IMR-90 (cell line): ENCODE measurements at regions not wholly inside any gene's neighbourhood (a gene's known extent, or its start where the extent isn't known, plus 50 kb on each side); places are given as distances from the start of the nearest gene placed in this dataset.

Experiments
- ATAC-seq: fragments of 200-7000 bp; cut with Tn5 transposase; 2 replicates; pipeline ENCODE4 v1.9.1; 2020; ENCODE audit warnings: low read depth, mild to moderate bottlenecking, moderate library complexity
- BruUV-seq: library from RNA; stranded (reverse); fragments of 400-500 nt; replicated peaks from 2 replicates; lab custom pipeline; 2021; lab: Mats Ljungman, UMichigan
- CTCF ChIA-PET: fragments of 300-600 bp; formaldehyde crosslinking; extraction: SDS; loops from one replicate; lab custom pipeline; 2021; ENCODE audit warnings: antibody characterized with exemption; lab: Yijun Ruan, JAX
- POLR2A ChIA-PET: fragments of 300-600 bp; sonication (Branson Sonifier 250); formaldehyde crosslinking; loops from one replicate; lab custom pipeline; 2022; ENCODE audit warnings: antibody characterized with exemption; ENCODE audit not compliant: unreplicated experiment; lab: Charles Lee
- DNase-seq: peaks from one replicate; pipeline ENCODE4 v3.0.0; 2013
- H2AFZ ChIP-seq: replicated peaks from 2 replicates; pipeline ENCODE3; 2013; ENCODE audit warnings: low read length, mild to moderate bottlenecking; ENCODE audit not compliant: poor library complexity
- H2AK5ac ChIP-seq: 2 replicates; pipeline ENCODE4 v1.6.1; 2013; ENCODE audit warnings: low read depth, low read length, inconsistent platforms
- H2AK9ac ChIP-seq: replicated peaks from 2 replicates; pipeline ENCODE3; 2013; ENCODE audit warnings: mild to moderate bottlenecking, low read depth, low read length, moderate library complexity; ENCODE audit not compliant: poor library complexity
- H2BK120ac ChIP-seq: 2 replicates; pipeline ENCODE4 v1.6.1; 2013; ENCODE audit warnings: low read depth, low read length, inconsistent platforms
- H2BK15ac ChIP-seq: 3 replicates; pipeline ENCODE4 v1.6.1; 2013; ENCODE audit warnings: low read depth, low read length, inconsistent platforms
- H2BK20ac ChIP-seq: 2 replicates; pipeline ENCODE4 v1.6.1; 2013; ENCODE audit warnings: low read depth, mild to moderate bottlenecking, inconsistent platforms, low read length, moderate library complexity
- H2BK5ac ChIP-seq: 2 replicates; pipeline ENCODE4 v1.6.1; 2013; ENCODE audit warnings: mild to moderate bottlenecking, low read depth, low read length, inconsistent platforms; ENCODE audit not compliant: poor library complexity, severe bottlenecking
- H3K14ac ChIP-seq: replicated peaks from 2 replicates; pipeline ENCODE4 v1.6.1; 2013; ENCODE audit warnings: low read depth, low read length, inconsistent platforms
- H3K18ac ChIP-seq: 2 replicates; pipeline ENCODE4 v1.6.1; 2013; ENCODE audit warnings: low read depth, low read length, control low read depth
- H3K23ac ChIP-seq: 2 replicates; pipeline ENCODE4 v1.6.1; 2013; ENCODE audit warnings: low read depth, low read length, inconsistent platforms
- H3K27ac ChIP-seq: 2 replicates; pipeline ENCODE4 v1.5.1; 2013; ENCODE audit warnings: mild to moderate bottlenecking, control low read depth, low read length; ENCODE audit not compliant: insufficient read depth
- H3K27me3 ChIP-seq: 2 replicates; pipeline ENCODE4 v1.6.1; 2013; ENCODE audit warnings: low read length; ENCODE audit not compliant: control insufficient read depth, insufficient read depth
- H3K36me3 ChIP-seq: 2 replicates; pipeline ENCODE4 v1.6.1; 2013; ENCODE audit warnings: low read length, mixed read lengths; ENCODE audit not compliant: control insufficient read depth, insufficient read depth
- H3K4ac ChIP-seq: 2 replicates; pipeline ENCODE4 v1.6.1; 2013; ENCODE audit warnings: low read depth, low read length, inconsistent platforms
- H3K4me1 ChIP-seq: 2 replicates; pipeline ENCODE4 v1.6.1; 2013; ENCODE audit warnings: low read length, mixed read lengths; ENCODE audit not compliant: control insufficient read depth, insufficient read depth
- H3K4me2 ChIP-seq: 2 replicates; pipeline ENCODE4 v1.6.1; 2013; ENCODE audit warnings: low read depth, mild to moderate bottlenecking, control low read depth, low read length, moderate library complexity
- H3K4me3 ChIP-seq: 2 replicates; pipeline ENCODE4 v1.5.1; 2013; ENCODE audit warnings: low read depth, mild to moderate bottlenecking, control low read depth, low read length, moderate library complexity; ENCODE audit not compliant: insufficient read depth
- H3K56ac ChIP-seq: 2 replicates; pipeline ENCODE4 v1.6.1; 2013; ENCODE audit warnings: low read length, inconsistent platforms; ENCODE audit not compliant: insufficient read depth; ENCODE audit errors: extremely low read depth
- H3K79me1 ChIP-seq, 2 experiments: 2 replicates each; pipeline ENCODE4 v1.6.1; 2013; ENCODE audit warnings: low read length in 2 of 2, inconsistent platforms in 1 of 2, low read depth in 1 of 2
- H3K9ac ChIP-seq: 2 replicates; pipeline ENCODE4 v1.6.1; 2013; ENCODE audit warnings: low read depth, low read length, control low read depth
- H3K9me1 ChIP-seq: 2 replicates; pipeline ENCODE4 v1.6.1; 2013; ENCODE audit warnings: low read length, inconsistent platforms; ENCODE audit not compliant: insufficient read depth
- H3K9me3 ChIP-seq: 2 replicates; pipeline ENCODE4 v1.6.1; 2013; ENCODE audit warnings: low read length; ENCODE audit not compliant: control insufficient read depth, insufficient read depth
- H4K20me1 ChIP-seq: 2 replicates; pipeline ENCODE4 v1.6.1; 2013; ENCODE audit warnings: low read length, inconsistent platforms; ENCODE audit not compliant: insufficient read depth
- H4K5ac ChIP-seq: 2 replicates; pipeline ENCODE4 v1.6.1; 2013; ENCODE audit warnings: mild to moderate bottlenecking, low read depth, low read length, control low read depth
- H4K8ac ChIP-seq, 2 experiments: 2 replicates each; pipeline ENCODE4 v1.6.1; 2013; ENCODE audit warnings: low read depth in 2 of 2, low read length in 2 of 2, control low read depth in 1 of 2, inconsistent platforms in 1 of 2
- H4K91ac ChIP-seq: 2 replicates; pipeline ENCODE4 v1.6.1; 2013; ENCODE audit warnings: low read depth, low read length, inconsistent platforms; ENCODE audit not compliant: insufficient read depth
- FOS ChIP-seq: fragments of 150-350 bp; IDR thresholded peaks from 2 replicates; pipeline ENCODE4 v1.6.1; 2016; ENCODE audit warnings: low read depth, low read length
- MAZ ChIP-seq: IDR thresholded peaks from 2 replicates; pipeline ENCODE4 v1.6.1; 2012; ENCODE audit warnings: low read depth, mild to moderate bottlenecking, low read length, improper control_type of control experiment, moderate library complexity, borderline replicate concordance
- MXI1 ChIP-seq: IDR thresholded peaks from 2 replicates; pipeline ENCODE4 v1.6.1; 2012; ENCODE audit warnings: low read depth, mild to moderate bottlenecking, low read length, moderate library complexity, borderline replicate concordance
- RCOR1 ChIP-seq: IDR thresholded peaks from 2 replicates; pipeline ENCODE4 v1.6.1; 2012; ENCODE audit warnings: mild to moderate bottlenecking, low read length, improper control_type of control experiment; ENCODE audit not compliant: insufficient replicate concordance
- SMC3 ChIP-seq: fragments of 150-350 bp; IDR thresholded peaks from 2 replicates; pipeline ENCODE4 v1.6.1; 2016; ENCODE audit warnings: low read depth, mild to moderate bottlenecking, antibody characterized with exemption, low read length, moderate library complexity
- WGBS, 2 experiments: methylation state at CpG; one replicate each; pipeline versions ENCODE4 v1.1.5 to v1.1.7; 2013; ENCODE audit warnings: missing lambda C conversion rate in 2 of 2; ENCODE audit not compliant: insufficient read length in 1 of 2; ENCODE audit errors: extremely low coverage in 2 of 2; 5-methylcytosine and 5-hydroxymethylcytosine counted together
- dilution Hi-C: fragments of 300-500 bp; cut with HindIII; formaldehyde crosslinking; loops from one replicate; pipeline ENCODE4 v1.14.3; 2018; ENCODE audit warnings: low sequenced_read_pairs; ENCODE audit not compliant: unreplicated experiment
- in situ Hi-C: fragments of 300-500 bp; cut with MboI; formaldehyde crosslinking; loops from 3 replicates; pipeline ENCODE4 v1.14.3; 2019; ENCODE audit warnings: low sequenced_read_pairs, inconsistent platforms, mixed read lengths
- intact Hi-C: fragments of 100-400 bp; cut with micrococcal nuclease; formaldehyde crosslinking; loops from 2 replicates; pipeline ENCODE4 v1.10.0; 2022

- no peaks in the 10 kb centered on the region for H3K9me3 ChIP-seq
- BruUV-seq, result no TSS peak
- no peak overlapping the region for H3K9ac ChIP-seq
- H3K27me3 ChIP-seq, result no peaks in the 10 kb centered on the region
- H2BK15ac ChIP-seq, result no peak overlapping the region
- no peak overlapping the region for H3K56ac ChIP-seq
- no peak overlapping the region for H3K4me3 ChIP-seq
- no peak overlapping the region for H2BK20ac ChIP-seq
- no peak for DNase-seq
- ChIA-PET POLR2A (no interaction called here), CTCF (no interaction called here)
- WGBS, 2 experiments, result 100% methylated on average over 1 of the region's 3 CpGs; no CpG with 5 or more reads in 1 of the 2 experiments
- H3K18ac ChIP-seq, result no peak overlapping the region
- no peaks in the 10 kb centered on the region for H3K79me1 ChIP-seq
- H2BK5ac ChIP-seq, result no peak overlapping the region
- H4K8ac ChIP-seq, result no peak overlapping the region
- H4K91ac ChIP-seq, result no peak overlapping the region
- in situ Hi-C loops, result no loop called here
- no peak overlapping the region for H2AK9ac ChIP-seq
- H3K27ac ChIP-seq, result no peak overlapping the region
- dilution Hi-C loops, result no loop called here
- TF ChIP-seq RCOR1 (no peak), SMC3 (no peak), MXI1 (no peak), FOS (no peak), MAZ (no peak)
- H3K14ac ChIP-seq, result no peak overlapping the region
- H3K36me3 ChIP-seq, result no peaks in the 10 kb centered on the region
- no peak overlapping the region for H3K4me2 ChIP-seq
- no peak overlapping the region for H2AK5ac ChIP-seq
- H3K23ac ChIP-seq, result no peak overlapping the region
- no peak overlapping the region for H2BK120ac ChIP-seq
- no peak overlapping the region for H3K4ac ChIP-seq
- intact Hi-C loops, result no loop called here
- no peak overlapping the region for H2AFZ ChIP-seq
- H4K20me1 ChIP-seq, result no peaks in the 10 kb centered on the region
- ATAC-seq, result no peak
- H4K5ac ChIP-seq, result no peak overlapping the region
- H3K4me1 ChIP-seq, result no peaks in the 10 kb centered on the region
- no peaks in the 10 kb centered on the region for H3K9me1 ChIP-seq
Observed at GRCh38 chr5:163633926-163634460, 128.6 kb downstream of the MAT2B start.
